SK-N-SH treated with all-trans-retinoic acid at 6 μM for 48 hours (cell line): ENCODE measurements at regions not wholly inside any gene's neighbourhood (a gene's known extent, or its start where the extent isn't known, plus 50 kb on each side); places are given as distances from the start of the nearest gene placed in this dataset.

ENCODE experiments used
- ARNTL ChIP-seq: fragments of 450-650 bp; formaldehyde crosslinking; IDR thresholded peaks from 2 replicates; pipeline ENCODE4 v1.5.0; 2020; ENCODE audit warnings: low read depth, mild to moderate bottlenecking, moderate library complexity, borderline replicate concordance
- CSDC2 ChIP-seq: fragments of 250-450 bp; sonication (Bioruptor Pico); IDR thresholded peaks from 2 replicates; pipeline ENCODE4 v1.5.0; 2020; ENCODE audit warnings: mild to moderate bottlenecking, moderate library complexity
- GLIS3 ChIP-seq: fragments of 250-450 bp; sonication (Bioruptor Pico); IDR thresholded peaks from 2 replicates; pipeline ENCODE4 v1.5.0; 2020; ENCODE audit warnings: mild to moderate bottlenecking, moderate library complexity
- PATZ1 ChIP-seq: fragments of 250-450 bp; sonication (Bioruptor Pico); IDR thresholded peaks from 2 replicates; pipeline ENCODE4 v1.8.0; 2020; ENCODE audit warnings: mild to moderate bottlenecking, moderate library complexity, borderline replicate concordance
- ZC3H10 ChIP-seq: fragments of 250-450 bp; sonication (Bioruptor Pico); IDR thresholded peaks from 2 replicates; pipeline ENCODE4 v1.5.1; 2021; ENCODE audit warnings: mild to moderate bottlenecking, moderate library complexity
- ZFP3 ChIP-seq: fragments of 250-450 bp; sonication (Bioruptor Pico); IDR thresholded peaks from 2 replicates; pipeline ENCODE4 v1.5.0; 2020; ENCODE audit warnings: mild to moderate bottlenecking, moderate library complexity
- ZFP30 ChIP-seq: fragments of 450-650 bp; formaldehyde crosslinking; IDR thresholded peaks from 2 replicates; pipeline ENCODE4 v1.5.0; 2022; ENCODE audit warnings: mild to moderate bottlenecking, moderate library complexity
- ZNF70 ChIP-seq: fragments of 450-650 bp; formaldehyde crosslinking; IDR thresholded peaks from 2 replicates; pipeline ENCODE4 v1.5.0; 2020; ENCODE audit warnings: mild to moderate bottlenecking, moderate library complexity

GRCh38 chr20:24829649-24830370 lies 119.3 kb upstream of the CST7 start:
- TF ChIP-seq CSDC2 (CRISPR knock-in tag) (no peak), ZFP30 (CRISPR knock-in tag) (no peak), GLIS3 (no peak), ZFP3 (no peak), ARNTL (CRISPR knock-in tag) (no peak), PATZ1 (CRISPR knock-in tag) (no peak), ZNF70 (no peak), ZC3H10 (CRISPR knock-in tag) (no peak)
